ENCODE measurements at regions not wholly inside any gene's neighbourhood (a gene's known extent, or its start where the extent isn't known, plus 50 kb on each side); places are given as distances from the start of the nearest gene placed in this dataset.

GRCh38 chr1:224521904-224522734 lies 87.5 kb upstream of the WDR26 start:
- no peak overlapping the region for H3K27ac ChIP-seq
- no peak for DNase-seq (ENCODE audit: low read depth in 1 of 2, low spot score in 1 of 2)
- H3K9me3 ChIP-seq (ENCODE audit: low read depth), result no peaks in the 10 kb centered on the region
- H3K4me3 ChIP-seq, result no peak overlapping the region
- H3K36me3 ChIP-seq, result no peaks in the 10 kb centered on the region
- no peaks in the 10 kb centered on the region for H3K27me3 ChIP-seq
- H3K4me1 ChIP-seq (ENCODE audit: low read depth), result no peaks in the 10 kb centered on the region
- TF ChIP-seq CTCF (IDR thresholded peaks at IDR 0.05; ENCODE audit: low read depth, low read length), result peak; percentile 7

- H3K4me3 ChIP-seq, result no peak overlapping the region
- TF ChIP-seq CTCF (IDR thresholded peaks at IDR 0.05; ENCODE audit: low read depth, low read length), result no peak
- no peaks in the 10 kb centered on the region for H3K4me1 ChIP-seq (ENCODE audit: low read depth)
- no peaks in the 10 kb centered on the region for H3K9me3 ChIP-seq (ENCODE audit: low read depth)
- no peak for DNase-seq (ENCODE audit: low read depth in 1 of 2, low spot score in 1 of 2)
- H3K36me3 ChIP-seq, result no peaks in the 10 kb centered on the region
- no peak overlapping the region for H3K27ac ChIP-seq
- no peaks in the 10 kb centered on the region for H3K27me3 ChIP-seq
These were observed 89.1 kb upstream of the WDR26 start for GRCh38 chr1:224523676-224524075.

- no peak for DNase-seq (ENCODE audit: low read depth in 1 of 2, low spot score in 1 of 2)
- no peak for TF ChIP-seq CTCF (IDR thresholded peaks at IDR 0.05; ENCODE audit: low read depth, low read length)
- Histone ChIP-seq H3K36me3 (no peaks in the 10 kb centered on the region), H3K27ac (no peak overlapping the region), H3K4me3 (no peak overlapping the region), H3K4me1 (ENCODE audit: low read depth) (no peaks in the 10 kb centered on the region), H3K9me3 (ENCODE audit: low read depth) (no peaks in the 10 kb centered on the region), H3K27me3 (no peaks in the 10 kb centered on the region)
These were observed 90.1 kb upstream of the WDR26 start for GRCh38 chr1:224524679-224525078.

- H3K9me3 ChIP-seq (ENCODE audit: low read depth), result no peaks in the 10 kb centered on the region
- H3K27me3 ChIP-seq, result no peaks in the 10 kb centered on the region
- no peak overlapping the region for H3K4me3 ChIP-seq
- no peak for TF ChIP-seq CTCF (IDR thresholded peaks at IDR 0.05; ENCODE audit: low read depth, low read length)
- no peak overlapping the region for H3K27ac ChIP-seq
- no peaks in the 10 kb centered on the region for H3K36me3 ChIP-seq
- H3K4me1 ChIP-seq (ENCODE audit: low read depth), result no peaks in the 10 kb centered on the region
- DNase-seq (ENCODE audit: low read depth in 1 of 2, low spot score in 1 of 2), result no peak
These were observed 90.6 kb upstream of the CNIH3 start for GRCh38 chr1:224525411-224526040.

- H3K27me3 ChIP-seq, result no peaks in the 10 kb centered on the region
- no peaks in the 10 kb centered on the region for H3K9me3 ChIP-seq (ENCODE audit: low read depth)
- no peaks in the 10 kb centered on the region for H3K4me1 ChIP-seq (ENCODE audit: low read depth)
- H3K27ac ChIP-seq, result no peak overlapping the region
- no peak overlapping the region for H3K4me3 ChIP-seq
- H3K36me3 ChIP-seq, result no peaks in the 10 kb centered on the region
- TF ChIP-seq CTCF (IDR thresholded peaks at IDR 0.05; ENCODE audit: low read depth, low read length), result no peak
- no peak for DNase-seq (ENCODE audit: low read depth in 1 of 2, low spot score in 1 of 2)
These were observed 89.3 kb upstream of the CNIH3 start for GRCh38 chr1:224526771-224527170.
